Upper lobe of left lung (tissue), 4 donors: ENCODE measurements at regions not wholly inside any gene's neighbourhood (a gene's known extent, or its start where the extent isn't known, plus 50 kb on each side); places are given as distances from the start of the nearest gene placed in this dataset.

Experiments
- EP300 ChIP-seq, 4 donors: sonication (generic); formaldehyde crosslinking; IDR thresholded peaks; one replicate each; pipeline ENCODE4 v1.5.1; 2017; ENCODE audit warnings: antibody characterized with exemption in 4 of 4, control low read depth in 2 of 4
- POLR2A ChIP-seq, 4 donors: fragments of 450-650 bp; IDR thresholded peaks; one replicate each; pipeline ENCODE4 v1.5.1; 2016 to 2017; ENCODE audit warnings: antibody characterized with exemption in 4 of 4, mild to moderate bottlenecking in 2 of 4
- TF ChIP-seq, protein P1 (sequence below), 6 experiments: fragments of 450-650 bp in 4 of 6; fragments of 200-600 bp in 2 of 6; sonication (generic) in 2 of 6; IDR thresholded peaks; one replicate each; pipeline ENCODE4 v1.5.1; 2016 to 2019; ENCODE audit warnings: antibody characterized with exemption in 6 of 6

- TF ChIP-seq, protein P1, sequence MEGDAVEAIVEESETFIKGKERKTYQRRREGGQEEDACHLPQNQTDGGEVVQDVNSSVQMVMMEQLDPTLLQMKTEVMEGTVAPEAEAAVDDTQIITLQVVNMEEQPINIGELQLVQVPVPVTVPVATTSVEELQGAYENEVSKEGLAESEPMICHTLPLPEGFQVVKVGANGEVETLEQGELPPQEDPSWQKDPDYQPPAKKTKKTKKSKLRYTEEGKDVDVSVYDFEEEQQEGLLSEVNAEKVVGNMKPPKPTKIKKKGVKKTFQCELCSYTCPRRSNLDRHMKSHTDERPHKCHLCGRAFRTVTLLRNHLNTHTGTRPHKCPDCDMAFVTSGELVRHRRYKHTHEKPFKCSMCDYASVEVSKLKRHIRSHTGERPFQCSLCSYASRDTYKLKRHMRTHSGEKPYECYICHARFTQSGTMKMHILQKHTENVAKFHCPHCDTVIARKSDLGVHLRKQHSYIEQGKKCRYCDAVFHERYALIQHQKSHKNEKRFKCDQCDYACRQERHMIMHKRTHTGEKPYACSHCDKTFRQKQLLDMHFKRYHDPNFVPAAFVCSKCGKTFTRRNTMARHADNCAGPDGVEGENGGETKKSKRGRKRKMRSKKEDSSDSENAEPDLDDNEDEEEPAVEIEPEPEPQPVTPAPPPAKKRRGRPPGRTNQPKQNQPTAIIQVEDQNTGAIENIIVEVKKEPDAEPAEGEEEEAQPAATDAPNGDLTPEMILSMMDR (IDR thresholded peaks at IDR 0.05) = no peak
- TF ChIP-seq POLR2A (IDR thresholded peaks at IDR 0.05) (no peak), EP300 (IDR thresholded peaks at IDR 0.05) (no peak)
Observed at GRCh38 chr5:165739079-165739741, 2233.8 kb downstream of the MAT2B start.
